ENCODE measurements at regions not wholly inside any gene's neighbourhood (a gene's known extent, or its start where the extent isn't known, plus 50 kb on each side); places are given as distances from the start of the nearest gene placed in this dataset.

GRCh38 chr19:31223740-31224534, 125.3 kb downstream of the TSHZ3 start:
- no peaks in the 10 kb centered on the region for H3K27me3 ChIP-seq
- no peaks in the 10 kb centered on the region; the same call in 1 of the 2 replicates for H3K36me3 ChIP-seq
- DNase-seq, result peak; percentile 85
- no peaks in the 10 kb centered on the region for H3K9me3 ChIP-seq
- H3K4me3 ChIP-seq, result no peak overlapping the region

GRCh38 chr19:31220540-31220939, 128.7 kb downstream of the TSHZ3 start:
- no peaks in the 10 kb centered on the region for H3K36me3 ChIP-seq
- H3K4me3 ChIP-seq, result no peak overlapping the region
- H3K9me3 ChIP-seq, result no peaks in the 10 kb centered on the region
- DNase-seq, result no peak
- no peaks in the 10 kb centered on the region for H3K27me3 ChIP-seq

GRCh38 chr19:31214997-31215396, 134.2 kb downstream of the TSHZ3 start:
- no peaks in the 10 kb centered on the region for H3K36me3 ChIP-seq
- DNase-seq, result no peak

GRCh38 chr19:31214086-31214485, 135.2 kb downstream of the TSHZ3 start:
- Histone ChIP-seq H3K4me3 (no peak overlapping the region), H3K9me3 (no peaks in the 10 kb centered on the region), H3K27me3 (no peaks in the 10 kb centered on the region), H3K36me3 (no peaks in the 10 kb centered on the region)
- peak; percentile 99 for DNase-seq

More at GRCh38 chr19:31214997-31215396, 134.2 kb downstream of the TSHZ3 start:
- Histone ChIP-seq H3K4me3 (no peak overlapping the region), H3K27me3 (no peaks in the 10 kb centered on the region), H3K9me3 (no peaks in the 10 kb centered on the region)

- no peaks in the 10 kb centered on the region for H3K27me3 ChIP-seq
- no peaks in the 10 kb centered on the region for H3K9me3 ChIP-seq
- no peak for DNase-seq
- H3K36me3 ChIP-seq, result no peaks in the 10 kb centered on the region
- no peak overlapping the region for H3K4me3 ChIP-seq
Observed at GRCh38 chr19:31211088-31211487, 138.1 kb downstream of the TSHZ3 start.

- Histone ChIP-seq H3K4me3 (no peak overlapping the region), H3K27me3 (no peaks in the 10 kb centered on the region), H3K9me3 (no peaks in the 10 kb centered on the region), H3K36me3 (no peaks in the 10 kb centered on the region)
- no peak for DNase-seq
Observed at GRCh38 chr19:31205887-31206518, 143.2 kb downstream of the TSHZ3 start.

GRCh38 chr19:31204115-31204514, 145.1 kb downstream of the TSHZ3 start:
- DNase-seq, result no peak
- Histone ChIP-seq H3K4me3 (no peak overlapping the region), H3K9me3 (no peaks in the 10 kb centered on the region)

GRCh38 chr19:31185261-31185660, 164.0 kb downstream of the TSHZ3 start:
- Histone ChIP-seq H3K36me3 (no peaks in the 10 kb centered on the region), H3K9me3 (peaks cover 2% of the 10 kb centered on the region; the same call in 1 of the 2 replicates), H3K27me3 (no peaks in the 10 kb centered on the region), H3K4me3 (no peak overlapping the region)
- no peak for DNase-seq

More at GRCh38 chr19:31204115-31204514, 145.1 kb downstream of the TSHZ3 start:
- Histone ChIP-seq H3K27me3 (no peaks in the 10 kb centered on the region), H3K36me3 (no peaks in the 10 kb centered on the region)

- H3K4me3 ChIP-seq, result no peak overlapping the region
- H3K9me3 ChIP-seq, result no peaks in the 10 kb centered on the region
- no peaks in the 10 kb centered on the region for H3K27me3 ChIP-seq
- DNase-seq, result no peak
- no peaks in the 10 kb centered on the region for H3K36me3 ChIP-seq
Observed at GRCh38 chr19:31181535-31181934, 167.7 kb downstream of the TSHZ3 start.

- Histone ChIP-seq H3K9me3 (no peaks in the 10 kb centered on the region), H3K27me3 (no peaks in the 10 kb centered on the region), H3K4me3 (no peak overlapping the region), H3K36me3 (no peaks in the 10 kb centered on the region)
- no peak for DNase-seq
Observed at GRCh38 chr19:31180907-31181306, 168.3 kb downstream of the TSHZ3 start.

GRCh38 chr19:31179471-31179852, 169.8 kb downstream of the TSHZ3 start:
- Histone ChIP-seq H3K9me3 (no peaks in the 10 kb centered on the region), H3K4me3 (no peak overlapping the region), H3K36me3 (no peaks in the 10 kb centered on the region), H3K27me3 (no peaks in the 10 kb centered on the region)
- DNase-seq, result no peak

GRCh38 chr19:31178833-31179470, 170.3 kb downstream of the TSHZ3 start:
- DNase-seq, result no peak
- H3K27me3 ChIP-seq, result no peaks in the 10 kb centered on the region
- no peak overlapping the region for H3K4me3 ChIP-seq
- H3K9me3 ChIP-seq, result no peaks in the 10 kb centered on the region
- no peaks in the 10 kb centered on the region for H3K36me3 ChIP-seq

- H3K36me3 ChIP-seq, result no peaks in the 10 kb centered on the region
- H3K27me3 ChIP-seq, result no peaks in the 10 kb centered on the region
- H3K9me3 ChIP-seq, result no peaks in the 10 kb centered on the region
Observed at GRCh38 chr19:31177246-31177645, 172.0 kb downstream of the TSHZ3 start.

GRCh38 chr19:31175564-31176348, 173.5 kb downstream of the TSHZ3 start:
- Histone ChIP-seq H3K9me3 (no peaks in the 10 kb centered on the region), H3K36me3 (no peaks in the 10 kb centered on the region), H3K4me3 (no peak overlapping the region), H3K27me3 (no peaks in the 10 kb centered on the region)
- DNase-seq, result no peak

More at GRCh38 chr19:31177246-31177645, 172.0 kb downstream of the TSHZ3 start:
- no peak for DNase-seq
- no peak overlapping the region for H3K4me3 ChIP-seq

GRCh38 chr19:31174948-31175347, 174.3 kb downstream of the TSHZ3 start:
- Histone ChIP-seq H3K4me3 (no peak overlapping the region), H3K27me3 (no peaks in the 10 kb centered on the region), H3K36me3 (no peaks in the 10 kb centered on the region), H3K9me3 (no peaks in the 10 kb centered on the region)
- DNase-seq, result no peak

GRCh38 chr19:31173991-31174390, 175.2 kb downstream of the TSHZ3 start:
- no peaks in the 10 kb centered on the region for H3K27me3 ChIP-seq
- no peaks in the 10 kb centered on the region for H3K9me3 ChIP-seq
- no peaks in the 10 kb centered on the region for H3K36me3 ChIP-seq
- DNase-seq, result no peak
- no peak overlapping the region for H3K4me3 ChIP-seq

GRCh38 chr19:31171936-31172335, 177.3 kb downstream of the TSHZ3 start:
- H3K4me3 ChIP-seq, result no peak overlapping the region
- H3K27me3 ChIP-seq, result no peaks in the 10 kb centered on the region
- no peaks in the 10 kb centered on the region for H3K36me3 ChIP-seq
- no peak for DNase-seq
- H3K9me3 ChIP-seq, result no peaks in the 10 kb centered on the region
